GM12865 (cell line): ENCODE measurements at regions not wholly inside any gene's neighbourhood (a gene's known extent, or its start where the extent isn't known, plus 50 kb on each side); places are given as distances from the start of the nearest gene placed in this dataset.
"Not testable (repeated sequence)": the region's sequence is repeated elsewhere in the genome, so short reads cannot be mapped to it uniquely, and the experiment has no call there.

ENCODE experiments used
- DNase-seq: peaks from one replicate; pipeline ENCODE4 v3.0.0; 2010; ENCODE audit warnings: low read depth
- H3K4me3 ChIP-seq: 2 replicates; pipeline ENCODE4 v1.5.1; 2011; ENCODE audit warnings: mild to moderate bottlenecking, low read depth, low read length, control low read depth
- TF ChIP-seq, protein P1 (sequence below): IDR thresholded peaks from 2 replicates; pipeline ENCODE4 v1.5.1; 2011; ENCODE audit warnings: low read length, control low read depth, low read depth, inconsistent platforms; ENCODE audit not compliant: insufficient read depth; ENCODE audit errors: missing control alignments

DNA sequence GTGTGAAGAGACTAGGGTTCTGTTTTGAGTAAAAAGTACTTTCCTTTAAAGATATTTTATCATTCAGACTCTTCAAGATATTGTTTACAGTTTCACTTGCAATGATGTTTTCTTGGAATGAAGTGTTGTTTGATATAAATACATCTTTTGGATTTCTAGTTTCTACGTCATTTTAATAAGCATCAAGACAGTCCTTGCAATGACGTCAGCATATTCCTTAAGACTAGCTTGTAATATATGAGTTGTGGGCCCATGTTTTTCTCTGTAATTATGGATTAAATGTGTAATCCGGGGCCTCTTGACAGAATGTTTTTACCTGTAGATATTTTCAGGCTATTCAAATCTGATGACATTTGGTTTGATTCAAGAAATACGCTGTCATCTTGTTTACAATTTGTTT, 66.1 kb downstream of the RBMX2 start:
- no peak overlapping the region for H3K4me3 ChIP-seq
- no peak for DNase-seq
- TF ChIP-seq, protein P1, sequence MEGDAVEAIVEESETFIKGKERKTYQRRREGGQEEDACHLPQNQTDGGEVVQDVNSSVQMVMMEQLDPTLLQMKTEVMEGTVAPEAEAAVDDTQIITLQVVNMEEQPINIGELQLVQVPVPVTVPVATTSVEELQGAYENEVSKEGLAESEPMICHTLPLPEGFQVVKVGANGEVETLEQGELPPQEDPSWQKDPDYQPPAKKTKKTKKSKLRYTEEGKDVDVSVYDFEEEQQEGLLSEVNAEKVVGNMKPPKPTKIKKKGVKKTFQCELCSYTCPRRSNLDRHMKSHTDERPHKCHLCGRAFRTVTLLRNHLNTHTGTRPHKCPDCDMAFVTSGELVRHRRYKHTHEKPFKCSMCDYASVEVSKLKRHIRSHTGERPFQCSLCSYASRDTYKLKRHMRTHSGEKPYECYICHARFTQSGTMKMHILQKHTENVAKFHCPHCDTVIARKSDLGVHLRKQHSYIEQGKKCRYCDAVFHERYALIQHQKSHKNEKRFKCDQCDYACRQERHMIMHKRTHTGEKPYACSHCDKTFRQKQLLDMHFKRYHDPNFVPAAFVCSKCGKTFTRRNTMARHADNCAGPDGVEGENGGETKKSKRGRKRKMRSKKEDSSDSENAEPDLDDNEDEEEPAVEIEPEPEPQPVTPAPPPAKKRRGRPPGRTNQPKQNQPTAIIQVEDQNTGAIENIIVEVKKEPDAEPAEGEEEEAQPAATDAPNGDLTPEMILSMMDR: no peak

DNA sequence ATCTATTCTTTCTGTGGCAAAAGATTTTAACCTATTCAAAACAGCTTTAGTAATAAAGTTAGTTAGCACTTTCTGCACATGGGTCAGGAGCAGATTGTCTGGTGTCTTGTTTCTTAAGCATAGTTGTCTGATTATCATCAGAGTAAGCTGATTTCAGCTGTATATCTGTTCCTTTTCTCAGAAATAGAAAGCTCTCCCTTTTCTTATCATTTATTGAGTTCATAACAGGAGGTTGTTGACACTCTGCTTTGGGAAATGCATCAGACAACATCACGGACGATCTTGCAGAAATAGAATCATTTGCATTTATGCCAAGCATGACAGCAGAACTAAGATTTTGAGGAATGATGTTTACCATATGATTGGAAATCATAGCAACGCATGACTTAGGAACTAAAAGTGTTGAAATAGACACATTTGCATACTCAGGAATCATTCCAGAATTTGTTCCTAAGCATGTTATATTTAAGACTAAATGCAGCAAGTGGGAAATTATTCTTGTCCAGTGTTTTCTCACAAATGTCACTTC, 66.7 kb downstream of the RBMX2 start:
- H3K4me3 ChIP-seq: no peak overlapping the region
- TF ChIP-seq, protein P1: no peak
- DNase-seq: no peak

DNA sequence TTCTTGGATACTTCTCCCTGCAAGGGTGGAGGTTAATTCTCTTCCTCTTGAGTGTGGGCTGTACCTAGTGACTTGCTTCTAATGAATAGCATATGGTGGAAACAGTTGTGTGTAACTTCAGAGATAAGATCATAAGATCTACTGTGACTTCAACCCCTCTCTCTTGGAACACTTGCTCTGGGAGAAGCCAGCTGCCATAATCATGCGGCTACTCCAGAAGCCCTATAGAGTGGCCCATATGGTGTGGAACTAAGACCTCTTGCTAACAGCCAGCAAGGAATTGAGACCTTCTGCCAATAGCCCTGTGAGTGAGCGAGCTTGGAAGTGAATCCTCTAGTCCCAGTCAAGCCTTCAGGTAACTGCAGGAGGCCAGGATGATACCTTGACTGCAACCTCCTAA, 81.1 kb downstream of the RBMX2 start:
- TF ChIP-seq, protein P1: no peak
- no peak for DNase-seq

DNA sequence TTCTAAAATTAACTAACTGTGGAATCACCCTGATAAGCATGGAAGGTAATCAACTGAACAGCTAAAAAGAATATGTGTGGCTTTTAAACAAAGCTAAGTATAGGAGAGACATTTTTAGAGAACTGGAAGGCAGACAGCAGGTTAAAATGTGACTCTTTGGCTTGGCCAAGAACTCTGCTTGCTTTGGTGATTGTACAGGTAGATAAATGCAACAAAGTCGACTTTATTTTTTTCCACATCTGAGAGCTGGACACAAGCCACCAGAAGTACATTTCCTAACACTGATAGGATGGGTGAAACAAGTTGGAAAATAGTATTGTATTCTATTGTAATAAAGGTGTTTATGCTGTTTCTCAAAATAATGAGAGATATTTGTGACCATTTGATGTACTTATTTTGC, 84.1 kb downstream of the RBMX2 start:
- DNase-seq: no peak
- TF ChIP-seq, protein P1: no peak
- no peak overlapping the region for H3K4me3 ChIP-seq

More for the DNA sequence above, 81.1 kb downstream of the RBMX2 start:
- no peak overlapping the region for H3K4me3 ChIP-seq

DNA sequence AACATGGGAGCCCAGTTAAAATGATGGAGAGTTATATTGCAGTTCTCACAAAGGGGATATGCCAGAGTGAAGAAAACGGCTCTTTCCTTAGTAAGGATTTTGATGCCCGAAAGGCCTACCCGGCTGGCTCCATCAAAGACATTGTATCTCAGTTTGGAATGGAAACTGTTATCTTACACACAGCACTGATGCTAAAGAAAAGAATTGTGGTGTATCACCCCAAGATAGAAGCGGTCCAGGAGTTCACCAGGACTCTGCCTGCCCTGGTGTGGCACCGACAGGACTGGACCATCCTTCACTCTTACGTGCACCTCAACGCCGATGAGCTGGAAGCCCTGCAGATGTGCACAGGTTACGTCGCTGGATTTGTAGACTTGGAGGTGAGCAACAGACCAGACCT, 93.7 kb downstream of the RBMX2 start:
- not testable (repeated sequence) for DNase-seq, H3K4me3 ChIP-seq

DNA sequence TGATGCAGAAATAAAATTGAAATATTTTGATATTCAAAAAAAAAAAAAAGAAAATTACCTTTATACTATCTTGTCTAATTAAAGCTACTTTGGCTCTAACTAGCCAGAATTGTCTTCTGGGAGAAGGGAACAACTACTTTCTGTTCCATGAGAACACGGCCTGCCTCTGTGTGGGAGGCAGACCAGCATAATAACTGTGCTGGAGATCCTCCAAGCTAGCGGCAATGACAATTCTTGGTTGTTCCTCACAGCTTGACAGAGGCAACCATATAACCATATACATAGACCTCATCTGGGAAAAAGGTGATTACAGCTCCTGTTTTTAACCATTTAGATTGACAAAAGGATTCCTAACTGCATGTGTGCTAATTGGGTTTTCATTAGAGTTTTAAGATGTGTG, 95.7 kb downstream of the RBMX2 start:
- TF ChIP-seq, protein P1: no peak
- no peak for DNase-seq
- no peak overlapping the region for H3K4me3 ChIP-seq

DNA sequence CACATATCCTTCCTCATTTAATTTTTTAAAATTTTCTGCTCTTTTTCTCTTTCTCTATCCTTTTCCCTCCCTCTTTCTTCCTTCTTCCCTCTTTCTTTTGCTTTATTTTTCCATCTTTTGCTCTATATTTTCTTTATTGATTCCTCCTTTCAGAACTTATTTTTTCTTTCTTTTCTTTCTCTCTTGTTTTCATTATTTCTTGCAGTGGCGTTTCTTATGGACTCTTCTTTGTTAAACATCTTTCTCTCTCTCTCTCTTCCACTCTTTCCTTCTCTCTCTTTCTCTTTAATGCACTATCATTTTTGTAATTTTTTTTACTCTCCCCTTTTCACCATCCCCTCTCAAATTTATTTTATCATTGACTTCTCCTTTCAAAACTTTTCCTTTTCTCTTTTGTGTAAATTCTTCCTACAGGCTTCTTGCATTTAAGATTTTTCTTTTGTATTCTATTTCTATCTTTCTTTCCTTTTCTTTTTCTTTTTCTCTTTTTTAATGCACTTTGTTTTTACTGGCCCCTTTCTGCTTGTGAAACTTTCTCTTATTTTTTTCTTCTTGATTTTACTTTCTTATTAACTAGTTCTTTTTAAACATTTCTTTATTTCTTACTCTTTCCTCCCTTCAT, 97.0 kb downstream of the RBMX2 start:
- no peak for DNase-seq
- H3K4me3 ChIP-seq: no peak overlapping the region
- TF ChIP-seq, protein P1: no peak
